Fibroblast of mammary gland (primary cell): ENCODE measurements at regions not wholly inside any gene's neighbourhood (a gene's known extent, or its start where the extent isn't known, plus 50 kb on each side); places are given as distances from the start of the nearest gene placed in this dataset.

Source experiments
- DNase-seq: peaks from one replicate; pipeline ENCODE4 v3.0.0-alpha.2; 2010; ENCODE audit warnings: low read depth
- H3K4me3 ChIP-seq: 2 replicates; pipeline ENCODE4 v1.5.1; 2011; ENCODE audit warnings: low read depth, mild to moderate bottlenecking, low read length, moderate library complexity; ENCODE audit not compliant: control insufficient read depth
- CTCF ChIP-seq: conservative IDR thresholded peaks from 2 replicates; pipeline ENCODE4 v1.5.1; 2011; ENCODE audit warnings: low read depth, low read length, inconsistent platforms; ENCODE audit not compliant: control insufficient read depth, insufficient read depth

DNA sequence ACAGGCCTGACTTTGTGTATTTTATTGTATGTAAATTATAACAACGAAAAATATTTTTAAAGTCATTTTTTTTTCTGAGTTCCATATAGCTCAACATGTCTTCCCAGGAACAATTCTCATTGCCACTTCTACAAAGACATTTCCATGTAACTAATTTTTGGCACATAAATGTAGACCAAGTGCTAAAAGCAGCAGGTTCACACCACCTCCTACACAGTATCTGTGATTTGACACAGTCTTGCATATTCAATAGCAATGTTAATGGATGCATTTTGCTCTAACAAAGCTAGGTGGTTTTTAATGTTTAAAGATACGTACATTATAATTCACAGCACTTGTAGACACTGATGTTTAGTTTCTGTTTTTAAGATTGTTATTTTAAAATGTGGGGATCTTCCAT lies 346.5 kb downstream of the GPAM start:
- DNase-seq, result no peak
- no peak overlapping the region for H3K4me3 ChIP-seq
- no peak for TF ChIP-seq CTCF

DNA sequence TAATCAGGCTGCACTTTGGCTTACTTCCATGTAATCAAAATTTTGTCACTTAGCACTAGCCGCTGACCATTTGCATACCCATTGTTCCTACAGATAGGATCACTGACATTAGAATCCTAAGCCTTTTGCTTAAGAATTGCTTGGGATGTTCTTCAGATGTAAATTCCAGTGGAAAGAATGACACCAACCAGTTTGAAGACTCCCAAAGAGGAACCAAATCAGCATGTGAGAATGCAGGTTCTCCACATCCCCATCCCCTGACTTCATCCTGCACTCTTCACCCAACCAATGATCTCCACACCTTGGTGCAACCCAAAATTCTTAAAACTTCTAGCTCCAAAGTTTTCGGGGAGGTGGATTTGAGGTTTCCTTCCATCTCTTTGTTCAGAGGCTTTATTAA lies 345.6 kb downstream of the GPAM start:
- DNase-seq, result no peak
- TF ChIP-seq CTCF, result no peak
- no peak overlapping the region for H3K4me3 ChIP-seq

DNA sequence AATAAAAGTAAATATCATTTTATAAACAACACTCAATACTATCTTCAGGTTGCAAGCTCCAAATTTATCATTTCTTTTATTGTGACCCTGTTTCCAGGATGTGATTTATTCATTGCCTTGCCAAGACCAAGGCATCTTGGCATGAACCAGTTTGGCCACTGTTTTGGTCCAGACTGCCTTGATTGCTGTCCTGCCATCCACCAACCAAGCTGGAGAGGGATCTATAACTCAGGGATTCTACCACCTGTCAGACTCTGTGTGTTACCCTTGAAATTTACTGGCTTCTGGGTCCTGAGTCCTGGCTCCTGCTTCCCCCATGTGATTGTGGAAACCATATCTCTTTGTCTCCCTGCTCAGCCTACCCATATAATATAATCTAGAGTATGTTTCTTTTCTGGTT lies 343.0 kb downstream of the GPAM start:
- DNase-seq, result no peak
- no peak for TF ChIP-seq CTCF
- H3K4me3 ChIP-seq, result no peak overlapping the region

- DNase-seq, result no peak
- no peak for TF ChIP-seq CTCF
- H3K4me3 ChIP-seq, result no peak overlapping the region
These were observed 330.8 kb downstream of the GPAM start for GRCh38 chr10:111852801-111853200.

GRCh38 chr10:111856631-111857030 lies 326.9 kb downstream of the GPAM start:
- no peak overlapping the region for H3K4me3 ChIP-seq
- TF ChIP-seq CTCF, result peak; percentile 77
- DNase-seq, result peak; percentile 65

GRCh38 chr10:111865550-111865949 lies 318.0 kb downstream of the GPAM start:
- TF ChIP-seq CTCF, result no peak
- H3K4me3 ChIP-seq, result no peak overlapping the region

DNA sequence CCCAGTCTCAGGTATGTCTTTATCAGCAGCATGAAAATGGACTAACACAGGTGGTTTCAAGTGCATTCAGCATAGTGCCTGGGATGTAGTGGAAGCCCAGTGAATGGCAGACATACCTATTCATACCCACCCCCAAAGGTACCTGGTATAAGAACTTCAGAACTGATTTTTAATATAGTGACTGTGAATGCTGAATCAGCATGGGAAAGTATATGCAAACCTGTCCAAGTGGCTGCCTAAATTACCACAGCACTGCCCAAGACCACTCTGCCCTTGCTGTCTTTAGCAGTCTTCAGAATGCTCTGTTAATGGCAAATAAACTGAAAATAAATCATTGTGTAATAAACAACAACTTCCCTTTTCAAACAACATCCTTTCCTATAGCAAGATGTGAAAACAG lies 312.1 kb downstream of the GPAM start:
- H3K4me3 ChIP-seq, result no peak overlapping the region
- DNase-seq, result no peak
- TF ChIP-seq CTCF, result no peak

More at GRCh38 chr10:111865550-111865949, 318.0 kb downstream of the GPAM start:
- no peak for DNase-seq
